Lower leg skin (tissue), 3 donors: ENCODE measurements at regions not wholly inside any gene's neighbourhood (a gene's known extent, or its start where the extent isn't known, plus 50 kb on each side); places are given as distances from the start of the nearest gene placed in this dataset.

ENCODE experiments used
- CTCF ChIP-seq, 3 donors: fragments of 450-650 bp; IDR thresholded peaks; one replicate each; pipeline ENCODE4 v1.5.1; 2016; ENCODE audit warnings: antibody characterized with exemption in 3 of 3, mild to moderate bottlenecking in 3 of 3, moderate library complexity in 2 of 3
- POLR2A ChIP-seq, 2 donors: fragments of 450-650 bp; IDR thresholded peaks; one replicate each; pipeline ENCODE4 v1.6.1; 2016 to 2017; ENCODE audit warnings: antibody characterized with exemption in 2 of 2, mild to moderate bottlenecking in 1 of 2, moderate library complexity in 1 of 2

GRCh38 chr2:186339716-186340115 lies 146.3 kb upstream of the ZC3H15 start:
- TF ChIP-seq POLR2A (IDR thresholded peaks at IDR 0.05) (no peak), CTCF (IDR thresholded peaks at IDR 0.05) (no peak)
